Loucy (cell line): ENCODE measurements at regions not wholly inside any gene's neighbourhood (a gene's known extent, or its start where the extent isn't known, plus 50 kb on each side); places are given as distances from the start of the nearest gene placed in this dataset.

Experiments
- H2AFZ ChIP-seq: fragments of 200-600 bp; sonication (generic); 2 replicates; pipeline ENCODE4 v1.6.0; 2016; ENCODE audit warnings: antibody characterized with exemption, mild to moderate bottlenecking, low read length, moderate library complexity
- H3F3A ChIP-seq: fragments of 200-600 bp; 2 replicates; pipeline ENCODE4 v1.6.0; 2016; ENCODE audit warnings: antibody characterized with exemption, low read depth, mild to moderate bottlenecking
- H3K27me3 ChIP-seq: fragments of 200-600 bp; sonication (generic); 2 replicates; pipeline ENCODE4 v1.6.1; 2014; ENCODE audit warnings: low read length, mild to moderate bottlenecking; ENCODE audit not compliant: insufficient read depth, poor library complexity, severe bottlenecking
- H3K36me3 ChIP-seq: fragments of 200-600 bp; sonication (generic); 2 replicates; pipeline ENCODE4 v1.6.1; 2016; ENCODE audit warnings: low read length; ENCODE audit not compliant: insufficient read depth
- H3K4me1 ChIP-seq: fragments of 200-600 bp; sonication (generic); 2 replicates; pipeline ENCODE4 v1.5.1; 2014; ENCODE audit warnings: low read length, mild to moderate bottlenecking; ENCODE audit not compliant: insufficient read depth, poor library complexity, severe bottlenecking
- H3K4me2 ChIP-seq: fragments of 200-600 bp; sonication (generic); 2 replicates; pipeline ENCODE4 v1.6.0; 2014; ENCODE audit warnings: antibody characterized with exemption, low read length, low read depth, mild to moderate bottlenecking; ENCODE audit not compliant: poor library complexity, severe bottlenecking
- H3K4me3 ChIP-seq: fragments of 200-600 bp; sonication (generic); 2 replicates; pipeline ENCODE4 v1.5.1; 2014; ENCODE audit warnings: low read length, mild to moderate bottlenecking, mixed read lengths; ENCODE audit not compliant: poor library complexity, severe bottlenecking
- H3K79me2 ChIP-seq: fragments of 200-600 bp; sonication (generic); 2 replicates; pipeline ENCODE4 v1.6.1; 2014; ENCODE audit warnings: low read length; ENCODE audit not compliant: insufficient read depth
- H3K9ac ChIP-seq: fragments of 200-600 bp; sonication (generic); 2 replicates; pipeline ENCODE4 v1.6.0; 2014; ENCODE audit warnings: mild to moderate bottlenecking, low read depth, low read length, moderate library complexity; ENCODE audit not compliant: poor library complexity, severe bottlenecking
- H3K9me2 ChIP-seq: fragments of 200-600 bp; sonication (generic); replicated peaks from 2 replicates; pipeline ENCODE4 v1.6.1; 2016; ENCODE audit warnings: low read depth, low read length, mixed read lengths
- H3K9me3 ChIP-seq: fragments of 200-600 bp; sonication (generic); 2 replicates; pipeline ENCODE4 v1.6.1; 2014; ENCODE audit warnings: mild to moderate bottlenecking, antibody characterized with exemption, low read length, low read depth; ENCODE audit not compliant: insufficient read depth
- H4K20me1 ChIP-seq: fragments of 200-600 bp; sonication (generic); 2 replicates; pipeline ENCODE4 v1.6.0; 2014; ENCODE audit warnings: antibody characterized with exemption, low read length, mild to moderate bottlenecking; ENCODE audit not compliant: insufficient read depth, poor library complexity, severe bottlenecking
- CTCF ChIP-seq: fragments of 200-600 bp; sonication (generic); conservative IDR thresholded peaks from 2 replicates; pipeline ENCODE4 v1.5.1; 2014; ENCODE audit warnings: mild to moderate bottlenecking, antibody characterized with exemption, low read length
- EZH2phosphoT487 ChIP-seq: fragments of 200-600 bp; IDR thresholded peaks from 2 replicates; pipeline ENCODE4 v1.6.1; 2018; ENCODE audit warnings: antibody characterized with exemption, mild to moderate bottlenecking, moderate library complexity, borderline replicate concordance

GRCh38 chr14:27608377-27608776 lies 1010.5 kb upstream of the NOVA1 start:
- Histone ChIP-seq H3K36me3 (no peaks in the 10 kb centered on the region), H3K9me3 (no peaks in the 10 kb centered on the region), H3K9ac (no peak overlapping the region), H4K20me1 (no peaks in the 10 kb centered on the region), H3K4me3 (no peak overlapping the region), H3K4me1 (no peaks in the 10 kb centered on the region), H3F3A (no peaks in the 10 kb centered on the region), H3K79me2 (no peaks in the 10 kb centered on the region), H3K9me2 (no peaks in the 10 kb centered on the region), H3K27me3 (no peaks in the 10 kb centered on the region), H3K4me2 (no peak overlapping the region), H2AFZ (no peak overlapping the region)
- TF ChIP-seq CTCF = no peak
- TF ChIP-seq EZH2phosphoT487 = no peak

- Histone ChIP-seq H4K20me1 (no peaks in the 10 kb centered on the region), H3F3A (no peaks in the 10 kb centered on the region), H3K9me3 (no peaks in the 10 kb centered on the region), H3K4me2 (no peak overlapping the region), H3K36me3 (no peaks in the 10 kb centered on the region), H3K4me1 (no peaks in the 10 kb centered on the region), H3K9ac (no peak overlapping the region), H3K27me3 (no peaks in the 10 kb centered on the region), H2AFZ (no peak overlapping the region), H3K9me2 (no peaks in the 10 kb centered on the region), H3K4me3 (no peak overlapping the region), H3K79me2 (no peaks in the 10 kb centered on the region)
- TF ChIP-seq EZH2phosphoT487 (no peak), CTCF (no peak)
Observed at GRCh38 chr14:27612121-27612520, 1014.3 kb upstream of the NOVA1 start.

GRCh38 chr14:27613102-27613501 lies 1015.3 kb upstream of the NOVA1 start:
- H3K79me2 ChIP-seq = no peaks in the 10 kb centered on the region
- no peaks in the 10 kb centered on the region for H3K9me3 ChIP-seq

More at GRCh38 chr14:27613102-27613501, 1015.3 kb upstream of the NOVA1 start:
- Histone ChIP-seq H2AFZ (no peak overlapping the region), H3K4me1 (no peaks in the 10 kb centered on the region), H3K27me3 (no peaks in the 10 kb centered on the region), H4K20me1 (no peaks in the 10 kb centered on the region), H3K36me3 (no peaks in the 10 kb centered on the region), H3K9me2 (no peaks in the 10 kb centered on the region), H3F3A (no peaks in the 10 kb centered on the region), H3K4me2 (no peak overlapping the region), H3K9ac (no peak overlapping the region), H3K4me3 (no peak overlapping the region)
- TF ChIP-seq EZH2phosphoT487 (no peak), CTCF (no peak)
